GM12892 (cell line): ENCODE measurements at regions not wholly inside any gene's neighbourhood (a gene's known extent, or its start where the extent isn't known, plus 50 kb on each side); places are given as distances from the start of the nearest gene placed in this dataset.
"Not testable (repeated sequence)": the region's sequence is repeated elsewhere in the genome, so short reads cannot be mapped to it uniquely, and the experiment has no call there.

Experiments used
- POLR2A ChIP-seq: IDR thresholded peaks from 2 replicates; pipeline ENCODE4 v1.6.1; 2011; ENCODE audit warnings: low read depth, low read length, control low read depth
- POLR2AphosphoS5 ChIP-seq: IDR thresholded peaks from 2 replicates; pipeline ENCODE4 v1.6.1; 2011; ENCODE audit warnings: low read depth, low read length, control low read depth

DNA sequence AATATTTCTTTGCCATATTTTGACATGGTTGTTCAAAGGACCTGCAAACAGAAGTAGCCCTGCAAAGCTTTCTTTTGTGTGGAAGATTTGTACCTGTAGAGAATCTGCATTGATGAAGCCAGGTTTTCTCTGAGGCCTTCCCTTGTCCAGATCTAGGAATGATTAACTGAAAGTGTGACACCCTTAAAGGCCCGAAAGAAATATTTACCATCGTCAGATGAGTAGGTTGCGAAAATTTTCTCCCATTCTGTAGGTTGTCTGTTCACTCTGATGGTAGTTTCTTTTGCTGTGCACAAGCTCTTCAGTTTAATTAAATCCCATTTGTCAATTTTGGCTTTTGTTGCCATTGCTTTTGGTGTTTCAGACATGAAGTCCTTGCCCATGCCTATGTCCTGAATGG lies 439.0 kb downstream of the SMARCA1 start:
- not testable (repeated sequence) for TF ChIP-seq POLR2A, POLR2AphosphoS5
